GM12892 (cell line): ENCODE measurements at regions not wholly inside any gene's neighbourhood (a gene's known extent, or its start where the extent isn't known, plus 50 kb on each side); places are given as distances from the start of the nearest gene placed in this dataset.

ENCODE experiments used
- POLR2A ChIP-seq: IDR thresholded peaks from 2 replicates; pipeline ENCODE4 v1.6.1; 2011; ENCODE audit warnings: low read depth, low read length, control low read depth
- POLR2AphosphoS5 ChIP-seq: IDR thresholded peaks from 2 replicates; pipeline ENCODE4 v1.6.1; 2011; ENCODE audit warnings: low read depth, low read length, control low read depth

DNA sequence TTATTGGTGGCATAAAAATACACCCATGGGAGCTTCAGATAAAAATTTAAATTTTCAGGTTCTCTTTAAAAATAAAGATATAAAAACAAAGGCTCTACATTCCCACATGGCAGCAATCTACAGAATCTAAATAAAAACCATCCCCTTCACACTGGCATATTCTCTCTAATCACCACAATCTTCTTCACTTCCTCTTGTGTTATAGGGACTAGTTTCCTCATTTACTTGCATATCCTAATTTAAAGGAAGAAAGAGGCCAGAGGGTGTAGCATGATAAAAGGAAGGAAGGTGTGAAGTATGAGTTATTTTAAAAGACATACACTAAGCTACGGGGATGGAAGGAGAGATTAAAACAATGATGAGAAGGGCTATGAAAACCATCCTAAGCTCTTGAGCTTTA is 390.5 kb downstream of the ZNF608 start:
- no peak for TF ChIP-seq POLR2AphosphoS5
- no peak for TF ChIP-seq POLR2A
